Epithelial cell of esophagus (primary cell): ENCODE measurements at regions not wholly inside any gene's neighbourhood (a gene's known extent, or its start where the extent isn't known, plus 50 kb on each side); places are given as distances from the start of the nearest gene placed in this dataset.
"Not testable (repeated sequence)": the region's sequence is repeated elsewhere in the genome, so short reads cannot be mapped to it uniquely, and the experiment has no call there.

Experiments
- DNase-seq: peaks from one replicate; pipeline ENCODE4 v3.0.0; 2010; ENCODE audit warnings: low read depth
- H3K4me3 ChIP-seq: 2 replicates; pipeline ENCODE4 v1.5.1; 2011; ENCODE audit warnings: mild to moderate bottlenecking, low read length, control low read depth
- CTCF ChIP-seq: IDR thresholded peaks from 2 replicates; pipeline ENCODE4 v1.5.1; 2011; ENCODE audit warnings: low read depth, mild to moderate bottlenecking, low read length, control low read depth, inconsistent platforms; ENCODE audit not compliant: insufficient read depth; ENCODE audit errors: missing control alignments

GRCh38 chr13:50136678-50137077 is 121.4 kb downstream of the KCNRG start:
- H3K4me3 ChIP-seq, result no peak overlapping the region
- DNase-seq, result no peak
- no peak for TF ChIP-seq CTCF

- DNase-seq, H3K4me3 ChIP-seq: not testable (repeated sequence)
Observed at GRCh38 chr13:50139435-50139934, 124.2 kb downstream of the KCNRG start.

- TF ChIP-seq CTCF, result no peak
- DNase-seq, result no peak
- H3K4me3 ChIP-seq, result no peak overlapping the region
Observed at GRCh38 chr13:50140153-50140552, 124.9 kb downstream of the KCNRG start.

GRCh38 chr13:50140581-50141374 is 125.5 kb downstream of the KCNRG start:
- no peak for DNase-seq
- no peak overlapping the region for H3K4me3 ChIP-seq
- TF ChIP-seq CTCF, result no peak

- no peak overlapping the region for H3K4me3 ChIP-seq
- no peak for TF ChIP-seq CTCF
- DNase-seq, result no peak
Observed at GRCh38 chr13:50141375-50141975, 126.2 kb downstream of the KCNRG start.

GRCh38 chr13:50144246-50145160 is 129.3 kb downstream of the KCNRG start:
- TF ChIP-seq CTCF, result no peak
- no peak overlapping the region for H3K4me3 ChIP-seq
- no peak for DNase-seq

GRCh38 chr13:50149214-50149613 is 134.0 kb downstream of the KCNRG start:
- H3K4me3 ChIP-seq, result no peak overlapping the region
- no peak for TF ChIP-seq CTCF
- DNase-seq, result no peak
